ENCODE measurements at regions not wholly inside any gene's neighbourhood (a gene's known extent, or its start where the extent isn't known, plus 50 kb on each side); places are given as distances from the start of the nearest gene placed in this dataset.

- Mint-ChIP-seq H3K27ac (ENCODE audit: unreplicated experiment) (no peak overlapping the region), H3K9me3 (ENCODE audit: unreplicated experiment) (no peaks in the 10 kb centered on the region), H3K27me3 (ENCODE audit: unreplicated experiment) (peaks cover 13% of the 10 kb centered on the region), H3K4me3 (ENCODE audit: unreplicated experiment) (no peak overlapping the region), H3K36me3 (ENCODE audit: unreplicated experiment) (no peaks in the 10 kb centered on the region), H3K4me1 (ENCODE audit: unreplicated experiment) (no peaks in the 10 kb centered on the region)
- DNase-seq (ENCODE audit: extremely low spot score, unreplicated experiment) = peak; percentile 57
- no peak for TF ChIP-seq CTCF (IDR thresholded peaks at IDR 0.05)
Measured at GRCh38 chr1:47627016-47627415, 189.2 kb downstream of the FOXD2 start.

GRCh38 chr1:47627471-47628370 lies 189.9 kb downstream of the FOXD2 start:
- H3K4me1 Mint-ChIP-seq (ENCODE audit: unreplicated experiment) = no peaks in the 10 kb centered on the region
- H3K27me3 Mint-ChIP-seq (ENCODE audit: unreplicated experiment) = peaks cover 17% of the 10 kb centered on the region
- no peak for TF ChIP-seq CTCF (IDR thresholded peaks at IDR 0.05)
- DNase-seq (ENCODE audit: extremely low spot score, unreplicated experiment) = peak; percentile 78
- no peaks in the 10 kb centered on the region for H3K9me3 Mint-ChIP-seq (ENCODE audit: unreplicated experiment)
- no peaks in the 10 kb centered on the region for H3K36me3 Mint-ChIP-seq (ENCODE audit: unreplicated experiment)
- no peak overlapping the region for H3K27ac Mint-ChIP-seq (ENCODE audit: unreplicated experiment)
- H3K4me3 Mint-ChIP-seq (ENCODE audit: unreplicated experiment) = no peak overlapping the region

- no peak for TF ChIP-seq CTCF (IDR thresholded peaks at IDR 0.05)
- Mint-ChIP-seq H3K4me1 (ENCODE audit: unreplicated experiment) (no peaks in the 10 kb centered on the region), H3K4me3 (ENCODE audit: unreplicated experiment) (no peak overlapping the region), H3K9me3 (ENCODE audit: unreplicated experiment) (no peaks in the 10 kb centered on the region), H3K27me3 (ENCODE audit: unreplicated experiment) (peaks cover 17% of the 10 kb centered on the region), H3K36me3 (ENCODE audit: unreplicated experiment) (no peaks in the 10 kb centered on the region), H3K27ac (ENCODE audit: unreplicated experiment) (no peak overlapping the region)
- DNase-seq (ENCODE audit: extremely low spot score, unreplicated experiment) = no peak
Measured at GRCh38 chr1:47629201-47629600, 191.4 kb downstream of the FOXD2 start.

- TF ChIP-seq CTCF (IDR thresholded peaks at IDR 0.05) = no peak
- Mint-ChIP-seq H3K27ac (ENCODE audit: unreplicated experiment) (no peak overlapping the region), H3K4me3 (ENCODE audit: unreplicated experiment) (no peak overlapping the region), H3K4me1 (ENCODE audit: unreplicated experiment) (no peaks in the 10 kb centered on the region), H3K27me3 (ENCODE audit: unreplicated experiment) (peaks cover 12% of the 10 kb centered on the region), H3K36me3 (ENCODE audit: unreplicated experiment) (no peaks in the 10 kb centered on the region), H3K9me3 (ENCODE audit: unreplicated experiment) (no peaks in the 10 kb centered on the region)
- no peak for DNase-seq (ENCODE audit: extremely low spot score, unreplicated experiment)
Measured at GRCh38 chr1:47630346-47630745, 192.5 kb downstream of the FOXD2 start.

GRCh38 chr1:47631411-47631995 lies 193.7 kb downstream of the FOXD2 start:
- peaks cover 21% of the 10 kb centered on the region for H3K27me3 Mint-ChIP-seq (ENCODE audit: unreplicated experiment)

More at GRCh38 chr1:47631411-47631995, 193.7 kb downstream of the FOXD2 start:
- no peak for DNase-seq (ENCODE audit: extremely low spot score, unreplicated experiment)
- no peaks in the 10 kb centered on the region for H3K4me1 Mint-ChIP-seq (ENCODE audit: unreplicated experiment)
- no peak overlapping the region for H3K27ac Mint-ChIP-seq (ENCODE audit: unreplicated experiment)
- no peaks in the 10 kb centered on the region for H3K9me3 Mint-ChIP-seq (ENCODE audit: unreplicated experiment)
- no peak for TF ChIP-seq CTCF (IDR thresholded peaks at IDR 0.05)
- no peaks in the 10 kb centered on the region for H3K36me3 Mint-ChIP-seq (ENCODE audit: unreplicated experiment)
- no peak overlapping the region for H3K4me3 Mint-ChIP-seq (ENCODE audit: unreplicated experiment)
